ENCODE measurements at regions not wholly inside any gene's neighbourhood (a gene's known extent, or its start where the extent isn't known, plus 50 kb on each side); places are given as distances from the start of the nearest gene placed in this dataset.

GRCh38 chr6:105824732-105825131 lies 261.4 kb upstream of the PRDM1 start:
- TF ChIP-seq ZNF341 (tag by site-specific recombination; IDR thresholded peaks at IDR 0.05; ENCODE audit: low read depth) (no peak), ZNF121 (tag by site-specific recombination; IDR thresholded peaks at IDR 0.05) (no peak), ZNF37A (tag by site-specific recombination; IDR thresholded peaks at IDR 0.05) (no peak), ZNF292 (tag by site-specific recombination; IDR thresholded peaks at IDR 0.05; ENCODE audit: borderline replicate concordance, low read depth) (no peak)
